SK-N-SH treated with all-trans-retinoic acid at 6 μM for 48 hours (cell line): ENCODE measurements at regions not wholly inside any gene's neighbourhood (a gene's known extent, or its start where the extent isn't known, plus 50 kb on each side); places are given as distances from the start of the nearest gene placed in this dataset.
"Not testable (repeated sequence)": the region's sequence is repeated elsewhere in the genome, so short reads cannot be mapped to it uniquely, and the experiment has no call there.

Experiments used
- ZNF565 ChIP-seq: fragments of 450-650 bp; formaldehyde crosslinking; conservative IDR thresholded peaks from 2 replicates; pipeline ENCODE4 v1.5.0; 2020; ENCODE audit warnings: low read depth, mild to moderate bottlenecking, moderate library complexity
- TF ChIP-seq, protein P1 (sequence below): fragments of 250-450 bp; sonication (Bioruptor Pico); IDR thresholded peaks from 2 replicates; pipeline ENCODE4 v1.5.1; 2020; ENCODE audit warnings: low read depth, mild to moderate bottlenecking, moderate library complexity
- TF ChIP-seq, protein P2 (sequence below): fragments of 250-450 bp; sonication (Bioruptor Pico); IDR thresholded peaks from 2 replicates; pipeline ENCODE4 v1.8.0; 2020; ENCODE audit warnings: mild to moderate bottlenecking, moderate library complexity, borderline replicate concordance

DNA sequence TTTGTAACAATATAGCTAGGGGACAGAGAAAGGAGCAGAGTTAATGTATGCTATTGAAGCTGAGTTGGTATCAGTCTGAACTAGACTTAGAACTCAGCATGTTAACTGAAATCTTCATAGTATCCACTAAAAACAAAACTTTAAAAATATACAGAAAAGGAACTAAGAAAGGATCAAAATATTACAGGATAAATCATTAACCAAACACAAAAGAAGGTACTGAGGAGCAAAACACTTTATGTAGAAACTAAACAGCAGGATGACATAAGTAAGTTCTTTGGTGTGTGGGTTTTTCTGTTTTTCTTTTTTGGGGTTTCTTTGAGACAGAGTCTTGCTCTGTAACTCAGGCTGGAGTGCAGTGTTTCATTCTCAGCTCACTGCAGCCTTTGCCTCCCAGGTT, 55.1 kb upstream of the AGAP9 start:
- TF ChIP-seq, protein P1, sequence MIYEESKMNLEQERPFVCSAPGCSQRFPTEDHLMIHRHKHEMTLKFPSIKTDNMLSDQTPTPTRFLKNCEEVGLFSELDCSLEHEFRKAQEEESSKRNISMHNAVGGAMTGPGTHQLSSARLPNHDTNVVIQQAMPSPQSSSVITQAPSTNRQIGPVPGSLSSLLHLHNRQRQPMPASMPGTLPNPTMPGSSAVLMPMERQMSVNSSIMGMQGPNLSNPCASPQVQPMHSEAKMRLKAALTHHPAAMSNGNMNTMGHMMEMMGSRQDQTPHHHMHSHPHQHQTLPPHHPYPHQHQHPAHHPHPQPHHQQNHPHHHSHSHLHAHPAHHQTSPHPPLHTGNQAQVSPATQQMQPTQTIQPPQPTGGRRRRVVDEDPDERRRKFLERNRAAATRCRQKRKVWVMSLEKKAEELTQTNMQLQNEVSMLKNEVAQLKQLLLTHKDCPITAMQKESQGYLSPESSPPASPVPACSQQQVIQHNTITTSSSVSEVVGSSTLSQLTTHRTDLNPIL (CRISPR knock-in tag): not testable (repeated sequence)
- not testable (repeated sequence) for TF ChIP-seq ZNF565
- TF ChIP-seq, protein P2, sequence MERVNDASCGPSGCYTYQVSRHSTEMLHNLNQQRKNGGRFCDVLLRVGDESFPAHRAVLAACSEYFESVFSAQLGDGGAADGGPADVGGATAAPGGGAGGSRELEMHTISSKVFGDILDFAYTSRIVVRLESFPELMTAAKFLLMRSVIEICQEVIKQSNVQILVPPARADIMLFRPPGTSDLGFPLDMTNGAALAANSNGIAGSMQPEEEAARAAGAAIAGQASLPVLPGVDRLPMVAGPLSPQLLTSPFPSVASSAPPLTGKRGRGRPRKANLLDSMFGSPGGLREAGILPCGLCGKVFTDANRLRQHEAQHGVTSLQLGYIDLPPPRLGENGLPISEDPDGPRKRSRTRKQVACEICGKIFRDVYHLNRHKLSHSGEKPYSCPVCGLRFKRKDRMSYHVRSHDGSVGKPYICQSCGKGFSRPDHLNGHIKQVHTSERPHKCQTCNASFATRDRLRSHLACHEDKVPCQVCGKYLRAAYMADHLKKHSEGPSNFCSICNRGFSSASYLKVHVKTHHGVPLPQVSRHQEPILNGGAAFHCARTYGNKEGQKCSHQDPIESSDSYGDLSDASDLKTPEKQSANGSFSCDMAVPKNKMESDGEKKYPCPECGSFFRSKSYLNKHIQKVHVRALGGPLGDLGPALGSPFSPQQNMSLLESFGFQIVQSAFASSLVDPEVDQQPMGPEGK: not testable (repeated sequence)
